Peyer's patch (tissue), 4 donors: ENCODE measurements at regions not wholly inside any gene's neighbourhood (a gene's known extent, or its start where the extent isn't known, plus 50 kb on each side); places are given as distances from the start of the nearest gene placed in this dataset.

Experiments
- POLR2A ChIP-seq, 2 donors: fragments of 450-650 bp; IDR thresholded peaks; one replicate each; pipeline ENCODE4 v1.5.1; 2017; ENCODE audit warnings: antibody characterized with exemption in 2 of 2, mild to moderate bottlenecking in 2 of 2, moderate library complexity in 2 of 2
- TF ChIP-seq, protein P1 (sequence below), 6 experiments: fragments of 450-650 bp in 4 of 6; fragments of 200-600 bp in 2 of 6; sonication (generic) in 1 of 6; IDR thresholded peaks; one replicate each; pipeline ENCODE4 v1.5.1; 2017 to 2019; ENCODE audit warnings: antibody characterized with exemption in 6 of 6, mild to moderate bottlenecking in 3 of 6, moderate library complexity in 1 of 6

DNA sequence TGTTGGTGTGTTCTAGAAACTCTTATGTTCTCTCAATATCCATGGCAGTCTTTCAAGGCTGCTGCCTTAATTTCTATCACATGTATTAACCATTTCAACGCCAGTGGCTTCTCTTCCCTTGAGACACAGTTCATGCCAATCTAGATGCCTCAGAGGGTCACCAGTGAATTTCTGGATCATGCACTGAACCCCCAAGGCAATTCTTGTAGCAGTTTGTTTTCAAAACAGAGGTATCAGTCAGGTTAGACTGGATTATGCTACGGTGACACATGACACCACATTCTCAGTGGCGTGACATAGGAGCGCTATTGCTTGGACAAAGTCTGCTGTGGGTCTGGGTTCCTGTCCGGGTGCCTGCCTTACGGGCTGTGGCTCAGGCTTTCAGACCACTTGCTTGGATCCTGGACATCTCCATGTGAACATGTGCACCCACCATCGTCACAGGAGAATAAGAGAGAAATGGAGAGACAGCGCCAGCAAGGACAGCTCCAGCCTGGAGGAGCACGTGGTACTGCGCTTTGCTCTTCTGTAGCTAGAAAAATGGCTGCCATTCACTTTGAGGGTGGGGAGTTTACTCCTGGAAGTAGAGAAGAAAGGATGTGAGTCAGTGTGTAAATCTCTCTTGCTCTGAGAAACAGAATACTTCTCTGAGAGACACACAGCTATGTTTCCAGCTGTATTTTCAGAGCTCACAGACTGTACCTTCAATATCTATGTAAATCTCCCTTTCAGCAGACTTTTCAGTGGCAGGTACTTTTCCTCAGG is 329.3 kb upstream of the ADCY2 start:
- TF ChIP-seq, protein P1, sequence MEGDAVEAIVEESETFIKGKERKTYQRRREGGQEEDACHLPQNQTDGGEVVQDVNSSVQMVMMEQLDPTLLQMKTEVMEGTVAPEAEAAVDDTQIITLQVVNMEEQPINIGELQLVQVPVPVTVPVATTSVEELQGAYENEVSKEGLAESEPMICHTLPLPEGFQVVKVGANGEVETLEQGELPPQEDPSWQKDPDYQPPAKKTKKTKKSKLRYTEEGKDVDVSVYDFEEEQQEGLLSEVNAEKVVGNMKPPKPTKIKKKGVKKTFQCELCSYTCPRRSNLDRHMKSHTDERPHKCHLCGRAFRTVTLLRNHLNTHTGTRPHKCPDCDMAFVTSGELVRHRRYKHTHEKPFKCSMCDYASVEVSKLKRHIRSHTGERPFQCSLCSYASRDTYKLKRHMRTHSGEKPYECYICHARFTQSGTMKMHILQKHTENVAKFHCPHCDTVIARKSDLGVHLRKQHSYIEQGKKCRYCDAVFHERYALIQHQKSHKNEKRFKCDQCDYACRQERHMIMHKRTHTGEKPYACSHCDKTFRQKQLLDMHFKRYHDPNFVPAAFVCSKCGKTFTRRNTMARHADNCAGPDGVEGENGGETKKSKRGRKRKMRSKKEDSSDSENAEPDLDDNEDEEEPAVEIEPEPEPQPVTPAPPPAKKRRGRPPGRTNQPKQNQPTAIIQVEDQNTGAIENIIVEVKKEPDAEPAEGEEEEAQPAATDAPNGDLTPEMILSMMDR (IDR thresholded peaks at IDR 0.05), result no peak
- TF ChIP-seq POLR2A (IDR thresholded peaks at IDR 0.05), result no peak
